ENCODE measurements at regions not wholly inside any gene's neighbourhood (a gene's known extent, or its start where the extent isn't known, plus 50 kb on each side); places are given as distances from the start of the nearest gene placed in this dataset.

DNA sequence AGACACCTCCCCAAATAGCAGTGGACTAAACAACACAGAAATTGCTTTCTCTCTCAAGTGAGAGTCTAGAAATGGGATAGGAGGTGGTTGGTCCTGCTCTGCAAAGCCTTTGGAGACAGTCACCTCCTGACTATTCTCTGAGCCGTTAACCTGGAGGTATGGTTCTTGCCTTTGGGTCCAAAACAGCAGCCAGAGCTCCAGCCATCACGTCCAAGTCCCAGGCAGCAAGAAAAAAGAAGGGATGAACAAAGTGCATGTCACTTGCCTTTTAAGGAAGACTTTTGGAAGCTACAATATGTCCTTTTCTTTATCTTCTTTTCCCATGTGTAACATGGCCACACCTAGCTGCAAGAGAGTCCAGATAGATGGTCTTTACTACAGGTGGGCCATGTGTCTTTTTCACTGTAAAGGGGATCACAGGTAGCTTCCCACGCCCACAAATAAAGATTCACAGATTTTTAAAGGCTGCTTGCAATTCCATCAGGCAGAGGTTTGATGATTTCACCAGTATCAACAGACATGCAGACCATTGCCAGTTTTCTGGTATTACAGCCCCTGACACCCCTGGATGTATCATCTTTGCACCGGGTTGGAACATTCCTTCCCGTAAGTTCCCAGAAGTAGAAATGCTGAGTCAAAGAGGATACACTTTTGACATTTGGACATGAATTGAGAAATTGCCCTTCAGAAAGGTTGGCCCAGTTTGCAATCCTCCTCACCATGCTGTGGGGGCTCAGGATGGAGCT lies 66.0 kb downstream of the MYEOV start:
- CTCF ChIA-PET (ENCODE audit: partially characterized antibody) = interaction anchor here (1.1 to 1.4 kb wide), 2 partner anchors 281 to 302 kb away, joined by 3 to 4 read pairs; partner anchors contain the start of gene CCND1
- Histone ChIP-seq H4K8ac (ENCODE audit: extremely low read depth, insufficient read depth, low read length) (no peak overlapping the region), H3K36me3 (ENCODE audit: control insufficient read depth in 2 of 4, insufficient read depth in 4 of 4, low read length in 3 of 4) (no peaks in the 10 kb centered on the region), H3K27ac (ENCODE audit: low read depth, low read length) (no peak overlapping the region), H3K4me3 (ENCODE audit: extremely low read depth in 1 of 4, insufficient read depth in 2 of 4, low read depth in 3 of 4, low read length in 4 of 4) (no peak overlapping the region), H3K56ac (replicated peaks; ENCODE audit: insufficient read length, low read depth, low read length) (no peak overlapping the region), H3K23me2 (ENCODE audit: low read depth, low read length) (peaks cover 2% of the 10 kb centered on the region; the same call in 1 of the 2 replicates), H4K20me1 (replicated peaks in 1 of 2; ENCODE audit: control insufficient read depth in 1 of 2, insufficient read depth in 2 of 2, low read length in 2 of 2) (no peaks in the 10 kb centered on the region), H3K79me1 (ENCODE audit: low read depth, low read length) (no peaks in the 10 kb centered on the region), H3K9ac (replicated peaks in 1 of 4; ENCODE audit: extremely low read depth in 1 of 4, low read depth in 3 of 4, low read length in 3 of 4) (no peak overlapping the region), H2BK120ac (replicated peaks; ENCODE audit: low read depth, low read length) (no peak overlapping the region), H2BK15ac (ENCODE audit: low read length) (no peak overlapping the region), H3K79me2 (ENCODE audit: control insufficient read depth in 1 of 2, insufficient read depth in 2 of 2, low read length in 2 of 2) (no peaks in the 10 kb centered on the region), H2AFZ (ENCODE audit: low read length) (no peak overlapping the region), H3K18ac (ENCODE audit: extremely low read depth, low read length) (no peak overlapping the region), H3K4ac (replicated peaks; ENCODE audit: insufficient read length, low read depth, low read length) (no peak overlapping the region), H2BK20ac (ENCODE audit: low read length) (no peak overlapping the region), H4K5ac (ENCODE audit: insufficient read length, low read depth, low read length) (no peak overlapping the region), H2BK12ac (ENCODE audit: low read depth, low read length) (no peak overlapping the region), H2BK5ac (ENCODE audit: low read depth, low read length) (no peak overlapping the region), H3K14ac (ENCODE audit: insufficient read length) (no peak overlapping the region), H3K4me1 (replicated peaks in 1 of 4; ENCODE audit: control insufficient read depth in 3 of 4, insufficient read depth in 4 of 4, low read length in 3 of 4) (no peaks in the 10 kb centered on the region), H3K4me2 (ENCODE audit: insufficient read depth in 1 of 2, low read depth in 2 of 2, low read length in 2 of 2) (no peak overlapping the region), H4K91ac (replicated peaks; ENCODE audit: insufficient read length, low read length) (no peak overlapping the region), H3K23ac (ENCODE audit: insufficient read length) (no peak overlapping the region), H2AK5ac (ENCODE audit: low read depth, low read length) (no peak overlapping the region), H3K27me3 (replicated peaks in 1 of 4; ENCODE audit: control insufficient read depth in 3 of 4, extremely low read depth in 1 of 4, insufficient read depth in 3 of 4, low read length in 3 of 4) (no peaks in the 10 kb centered on the region), H3K9me3 (ENCODE audit: insufficient read depth in 2 of 2, low read depth in 1 of 2, low read length in 1 of 2) (peaks cover 4 to 7% of the 10 kb centered on the region in 2 experiments; a peak in 2 of 4 replicates)
- DNase-seq (ENCODE audit: low read depth in 1 of 2, low spot score in 2 of 2) (peak in 1 of 2 experiments; percentile 16), FAIRE-seq (no peak)
- no peak for TF ChIP-seq SP1 (IDR thresholded peaks at IDR 0.05; ENCODE audit: low read depth, low read length)
- TF ChIP-seq YY1 (IDR thresholded peaks at IDR 0.05; ENCODE audit: low read depth, low read length) = no peak
- TF ChIP-seq, protein P1, sequence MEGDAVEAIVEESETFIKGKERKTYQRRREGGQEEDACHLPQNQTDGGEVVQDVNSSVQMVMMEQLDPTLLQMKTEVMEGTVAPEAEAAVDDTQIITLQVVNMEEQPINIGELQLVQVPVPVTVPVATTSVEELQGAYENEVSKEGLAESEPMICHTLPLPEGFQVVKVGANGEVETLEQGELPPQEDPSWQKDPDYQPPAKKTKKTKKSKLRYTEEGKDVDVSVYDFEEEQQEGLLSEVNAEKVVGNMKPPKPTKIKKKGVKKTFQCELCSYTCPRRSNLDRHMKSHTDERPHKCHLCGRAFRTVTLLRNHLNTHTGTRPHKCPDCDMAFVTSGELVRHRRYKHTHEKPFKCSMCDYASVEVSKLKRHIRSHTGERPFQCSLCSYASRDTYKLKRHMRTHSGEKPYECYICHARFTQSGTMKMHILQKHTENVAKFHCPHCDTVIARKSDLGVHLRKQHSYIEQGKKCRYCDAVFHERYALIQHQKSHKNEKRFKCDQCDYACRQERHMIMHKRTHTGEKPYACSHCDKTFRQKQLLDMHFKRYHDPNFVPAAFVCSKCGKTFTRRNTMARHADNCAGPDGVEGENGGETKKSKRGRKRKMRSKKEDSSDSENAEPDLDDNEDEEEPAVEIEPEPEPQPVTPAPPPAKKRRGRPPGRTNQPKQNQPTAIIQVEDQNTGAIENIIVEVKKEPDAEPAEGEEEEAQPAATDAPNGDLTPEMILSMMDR (IDR thresholded peaks at IDR 0.05; ENCODE audit: control extremely low read depth in 1 of 3, insufficient read depth in 1 of 3, low read depth in 1 of 3, low read length in 3 of 3) = no peak
- TF ChIP-seq ASH2L (IDR thresholded peaks at IDR 0.05; ENCODE audit: low read length) = no peak
- TF ChIP-seq EZH2 (IDR thresholded peaks at IDR 0.05; ENCODE audit: low read depth, low read length, severe bottlenecking) = no peak
- TF ChIP-seq GABPA (IDR thresholded peaks at IDR 0.05; ENCODE audit: borderline replicate concordance, insufficient read depth, low read length) = no peak
- no peak for TF ChIP-seq JUND (IDR thresholded peaks at IDR 0.05; ENCODE audit: low read length)
- no peak for TF ChIP-seq BACH1 (IDR thresholded peaks at IDR 0.05; ENCODE audit: low read length)
- no peak for TF ChIP-seq HDAC2 (IDR thresholded peaks at IDR 0.05; ENCODE audit: borderline replicate concordance in 1 of 2, low read depth in 2 of 2, low read length in 2 of 2)
- WGBS, 2 experiments (ENCODE audit: extremely low coverage in 1 of 2, insufficient coverage in 1 of 2, insufficient read length in 1 of 2, insufficient replicate concordance in 2 of 2, low coverage in 1 of 2, low lambda C conversion rate in 2 of 2, missing lambda C conversion rate in 1 of 2) = 87% methylated on average over 5 of the region's 5 CpGs; no CpG with 5 or more reads in 1 of the 2 experiments
- POLR2A ChIA-PET (ENCODE audit: partially characterized antibody) = interaction anchor here (1.3 kb wide), 1 partner anchor 43 kb away, joined by 3 read pairs; no protein-coding TSS in a partner anchor

All from H1 (cell line).